ENCODE measurements at regions not wholly inside any gene's neighbourhood (a gene's known extent, or its start where the extent isn't known, plus 50 kb on each side); places are given as distances from the start of the nearest gene placed in this dataset.

DNA sequence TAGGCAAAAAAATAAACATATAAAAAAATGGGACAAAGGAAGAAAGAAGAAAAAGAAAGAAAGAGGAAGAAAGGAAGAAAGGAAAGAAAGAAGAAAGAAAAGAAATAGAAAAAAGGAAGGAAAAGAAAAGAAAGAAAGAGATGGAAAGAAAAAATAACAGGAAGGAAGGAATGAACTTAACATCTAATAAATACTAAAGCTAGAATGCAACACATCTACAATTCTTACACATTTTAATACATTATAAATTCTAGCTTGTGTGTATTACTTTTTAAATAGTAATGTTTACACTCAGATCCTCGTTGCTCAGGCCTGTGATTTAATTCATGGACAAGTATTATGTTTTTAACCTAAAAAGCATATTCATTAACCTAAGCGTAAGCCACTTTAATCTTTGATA, 703.0 kb upstream of the KIF2B start:
- TF ChIP-seq, protein P1, sequence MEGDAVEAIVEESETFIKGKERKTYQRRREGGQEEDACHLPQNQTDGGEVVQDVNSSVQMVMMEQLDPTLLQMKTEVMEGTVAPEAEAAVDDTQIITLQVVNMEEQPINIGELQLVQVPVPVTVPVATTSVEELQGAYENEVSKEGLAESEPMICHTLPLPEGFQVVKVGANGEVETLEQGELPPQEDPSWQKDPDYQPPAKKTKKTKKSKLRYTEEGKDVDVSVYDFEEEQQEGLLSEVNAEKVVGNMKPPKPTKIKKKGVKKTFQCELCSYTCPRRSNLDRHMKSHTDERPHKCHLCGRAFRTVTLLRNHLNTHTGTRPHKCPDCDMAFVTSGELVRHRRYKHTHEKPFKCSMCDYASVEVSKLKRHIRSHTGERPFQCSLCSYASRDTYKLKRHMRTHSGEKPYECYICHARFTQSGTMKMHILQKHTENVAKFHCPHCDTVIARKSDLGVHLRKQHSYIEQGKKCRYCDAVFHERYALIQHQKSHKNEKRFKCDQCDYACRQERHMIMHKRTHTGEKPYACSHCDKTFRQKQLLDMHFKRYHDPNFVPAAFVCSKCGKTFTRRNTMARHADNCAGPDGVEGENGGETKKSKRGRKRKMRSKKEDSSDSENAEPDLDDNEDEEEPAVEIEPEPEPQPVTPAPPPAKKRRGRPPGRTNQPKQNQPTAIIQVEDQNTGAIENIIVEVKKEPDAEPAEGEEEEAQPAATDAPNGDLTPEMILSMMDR (conservative IDR thresholded peaks at IDR 0.05; ENCODE audit: low read depth, low read length) = no peak
- no peak for TF ChIP-seq EZH2 (IDR thresholded peaks at IDR 0.05; ENCODE audit: borderline replicate concordance, low read depth, low read length, poor library complexity, severe bottlenecking)

Data from A673 (cell line).